HG03280 (cell line): ENCODE measurements at regions not wholly inside any gene's neighbourhood (a gene's known extent, or its start where the extent isn't known, plus 50 kb on each side); places are given as distances from the start of the nearest gene placed in this dataset.

Experiments used
- ATAC-seq: cut with Tn5 transposase; IDR thresholded peaks from one replicate; pipeline ENCODE4 v1.9.1; 2021; ENCODE audit warnings: mild to moderate bottlenecking, moderate library complexity; ENCODE audit not compliant: unreplicated experiment

- no peak for ATAC-seq
Observed at GRCh38 chr4:121228848-121229247, 64.7 kb upstream of the TNIP3 start.

- peak; percentile 80 for ATAC-seq
Observed at GRCh38 chr4:121227341-121227792, 63.2 kb upstream of the TNIP3 start.

DNA sequence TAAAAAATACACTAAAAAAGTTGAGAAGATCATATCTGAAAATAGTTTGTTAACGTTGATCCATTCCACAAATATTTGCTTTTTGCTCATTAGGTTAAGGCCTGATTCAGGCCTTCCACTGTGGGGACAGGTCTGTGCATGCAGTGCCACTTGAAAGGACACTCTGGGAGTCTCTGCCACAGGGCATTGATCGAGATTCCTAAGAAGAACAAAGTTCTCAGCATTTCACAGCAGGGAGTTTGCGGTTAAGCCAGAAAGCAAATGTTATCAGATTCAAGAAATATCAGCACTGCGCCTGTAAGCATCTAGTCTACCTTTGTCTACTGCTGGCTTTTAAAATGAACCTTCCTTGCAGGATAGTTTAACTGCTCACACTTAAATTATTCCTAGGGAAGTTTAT lies 62.2 kb upstream of the TNIP3 start:
- no peak for ATAC-seq

GRCh38 chr4:121221608-121222007 lies 57.5 kb upstream of the TNIP3 start:
- ATAC-seq: no peak

GRCh38 chr4:121221201-121221600 lies 57.1 kb upstream of the TNIP3 start:
- ATAC-seq: no peak

GRCh38 chr4:121220698-121221097 lies 56.6 kb upstream of the TNIP3 start:
- ATAC-seq: no peak

- no peak for ATAC-seq
Observed at GRCh38 chr4:121219227-121219626, 55.1 kb upstream of the TNIP3 start.

GRCh38 chr4:121217351-121217750 lies 53.2 kb upstream of the TNIP3 start:
- ATAC-seq: no peak

DNA sequence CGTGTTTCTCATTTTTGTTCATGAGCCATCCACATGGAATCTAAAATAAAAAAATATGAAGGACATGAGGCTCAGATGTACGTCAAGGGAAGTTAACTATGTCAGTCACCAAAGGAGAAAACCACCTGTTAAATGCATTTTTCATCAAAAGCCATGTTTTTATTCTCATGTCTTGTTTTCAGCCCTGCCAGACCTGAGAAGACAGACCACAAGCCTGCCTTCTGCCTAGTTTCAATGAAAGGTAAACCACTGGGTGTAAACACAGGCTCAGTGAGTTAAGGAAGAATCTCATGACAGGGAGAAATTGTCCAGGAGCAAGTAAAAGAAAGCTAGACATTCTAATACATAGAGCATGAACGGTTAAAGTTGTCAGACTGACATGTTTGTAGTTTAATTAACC lies 52.3 kb upstream of the TNIP3 start:
- no peak for ATAC-seq

GRCh38 chr4:121213940-121214339 lies 49.8 kb upstream of the TNIP3 start:
- ATAC-seq: no peak
